Activated CD4-positive, alpha-beta T cell treated with anti-CD3 and anti-CD28 coated beads for 48 hours (primary cell): ENCODE measurements at regions not wholly inside any gene's neighbourhood (a gene's known extent, or its start where the extent isn't known, plus 50 kb on each side); places are given as distances from the start of the nearest gene placed in this dataset.
"Not testable (repeated sequence)": the region's sequence is repeated elsewhere in the genome, so short reads cannot be mapped to it uniquely, and the experiment has no call there.

Experiments used
- DNase-seq: peaks from one replicate; pipeline ENCODE4 v3.0.0-alpha.2; 2020

DNA sequence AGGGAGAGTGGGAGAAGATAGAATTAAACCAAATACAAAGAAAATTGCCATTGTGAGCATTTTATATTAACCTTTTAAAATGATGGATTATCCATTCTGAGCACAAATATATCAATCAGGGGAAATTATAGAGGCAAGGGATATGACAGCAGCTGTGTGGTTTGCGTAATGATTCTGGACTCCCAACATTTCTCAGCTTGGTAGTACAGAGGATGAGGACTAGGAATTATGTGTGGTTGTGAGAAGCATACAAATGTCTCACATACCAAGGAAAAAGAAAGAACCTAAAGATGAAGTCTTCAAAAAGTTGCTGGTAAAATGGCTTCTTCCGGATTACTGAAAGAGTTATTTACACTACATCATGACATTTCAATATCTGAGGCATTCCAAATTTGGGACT, 674.6 kb upstream of the NR3C2 start:
- no peak for DNase-seq

- no peak for DNase-seq
Measured at GRCh38 chr4:149113804-149114430, 671.7 kb upstream of the NR3C2 start.

GRCh38 chr4:149112109-149112508, 669.9 kb upstream of the NR3C2 start:
- DNase-seq = no peak

DNA sequence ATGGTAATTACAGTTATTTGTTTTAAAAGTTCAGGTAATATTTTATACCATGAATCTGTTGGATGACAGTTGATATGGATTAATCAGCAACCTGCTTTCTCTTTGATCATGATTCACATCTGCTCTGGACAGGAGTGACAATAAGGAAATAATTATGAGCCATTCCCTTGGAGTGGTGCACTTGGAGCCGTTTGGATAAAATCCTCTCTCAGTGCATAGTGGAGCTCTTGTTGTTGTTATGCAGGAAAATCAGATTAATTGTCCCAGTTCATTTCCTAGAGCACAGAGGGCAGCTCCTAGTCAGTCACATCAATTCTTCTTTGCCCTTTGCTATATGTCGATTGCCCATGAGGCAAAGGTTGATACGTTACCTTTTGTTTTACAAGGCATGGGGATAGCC, 668.3 kb upstream of the NR3C2 start:
- no peak for DNase-seq

DNA sequence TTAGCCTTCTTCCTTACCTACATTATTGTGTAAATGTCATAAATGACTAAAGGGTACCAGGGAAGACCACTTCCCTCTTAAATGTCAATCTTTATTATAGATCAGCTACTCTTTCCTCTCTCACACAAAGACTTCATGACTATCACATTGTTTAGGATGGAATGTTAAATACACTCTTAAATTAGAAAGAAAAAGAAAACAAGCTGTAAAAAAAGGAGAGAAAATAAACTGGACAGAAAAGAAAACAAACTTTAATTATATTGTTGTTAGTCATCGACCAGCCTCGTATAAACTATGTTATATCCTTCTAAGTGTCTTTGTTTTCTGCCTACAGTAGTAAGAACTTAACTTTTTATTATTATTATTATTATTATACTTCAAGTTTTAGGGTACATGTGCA, 666.4 kb upstream of the NR3C2 start:
- no peak for DNase-seq

DNA sequence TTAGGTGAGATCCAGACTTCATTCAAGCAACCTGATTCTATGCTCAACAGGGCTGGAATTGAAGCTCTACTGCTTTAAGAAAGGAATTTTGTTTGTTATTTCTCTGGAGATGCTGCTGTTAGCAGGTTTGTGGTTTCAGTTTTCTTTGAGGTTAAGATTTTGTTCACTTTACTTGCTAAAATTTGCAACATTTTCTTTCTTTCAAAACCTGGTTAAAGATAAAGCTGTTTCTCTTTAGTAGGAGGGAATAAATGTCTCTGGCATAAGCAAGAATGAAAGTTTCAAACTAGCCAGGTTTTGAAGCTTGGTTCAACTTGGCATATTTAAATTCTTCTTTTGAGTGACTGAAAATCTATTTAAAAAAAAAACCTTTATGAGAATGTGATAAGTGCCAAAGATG, 660.6 kb upstream of the NR3C2 start:
- DNase-seq = no peak

DNA sequence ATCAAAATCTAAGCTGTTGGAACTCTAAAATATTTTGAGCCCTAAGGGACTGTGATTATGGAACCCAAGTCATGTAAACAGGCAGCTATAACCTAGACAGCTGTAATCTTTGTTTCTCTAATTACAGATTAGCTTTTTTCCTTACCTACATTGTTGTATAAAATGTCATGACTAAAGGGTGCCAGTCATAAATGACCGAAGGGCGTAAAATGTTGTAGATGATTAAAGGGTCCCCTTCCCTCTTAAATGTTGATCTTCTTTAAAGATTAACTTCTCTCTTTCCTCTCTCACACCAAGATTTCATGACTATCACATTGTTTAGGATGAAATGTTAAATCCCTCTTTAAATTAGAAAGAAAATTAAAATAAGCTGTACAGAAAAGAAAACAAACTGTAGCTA, 659.4 kb upstream of the NR3C2 start:
- no peak for DNase-seq

- DNase-seq = no peak
Measured at GRCh38 chr4:149095811-149096210, 653.6 kb upstream of the NR3C2 start.

- no peak for DNase-seq
Measured at GRCh38 chr4:149095001-149095400, 652.8 kb upstream of the NR3C2 start.

DNA sequence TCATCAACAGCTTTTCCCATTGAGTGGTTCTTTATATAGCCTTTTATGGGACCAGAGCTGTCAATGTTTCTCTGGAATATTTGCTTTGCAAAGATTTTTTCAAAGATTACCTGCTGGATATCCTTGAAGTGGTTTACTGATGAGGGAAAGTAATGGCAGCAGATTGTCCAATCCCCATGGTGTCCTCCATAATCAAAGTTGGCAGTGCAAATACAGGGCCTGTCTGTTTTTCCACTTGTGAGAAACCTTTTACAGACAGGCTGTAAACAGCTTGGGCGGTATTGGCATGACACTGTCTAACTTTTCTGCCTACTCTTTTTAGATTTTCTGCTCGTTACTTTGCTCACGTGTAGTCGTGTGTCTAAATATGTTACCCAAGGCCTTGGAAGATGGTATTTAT, 641.9 kb upstream of the NR3C2 start:
- DNase-seq = no peak

DNA sequence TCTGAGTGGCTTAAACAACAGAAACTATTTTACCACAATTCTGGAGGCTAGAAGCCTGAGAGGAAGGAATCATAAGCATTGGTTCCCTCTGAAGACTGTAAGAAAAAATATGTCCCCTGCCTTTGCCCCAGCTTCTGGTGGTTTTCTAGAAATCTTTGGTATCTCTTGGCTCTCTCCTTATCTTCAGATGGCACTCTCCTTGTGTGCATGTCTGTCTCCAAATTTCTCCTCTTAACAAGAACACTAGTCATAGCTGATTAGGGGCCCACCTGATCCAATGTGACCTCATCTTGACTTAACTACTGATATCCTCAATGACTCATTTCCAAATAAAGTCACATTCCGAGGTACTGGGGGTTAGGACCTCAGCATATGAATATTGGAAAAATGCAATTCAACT, 635.0 kb upstream of the NR3C2 start:
- no peak for DNase-seq

GRCh38 chr4:149076401-149076800, 634.2 kb upstream of the NR3C2 start:
- DNase-seq = no peak

DNA sequence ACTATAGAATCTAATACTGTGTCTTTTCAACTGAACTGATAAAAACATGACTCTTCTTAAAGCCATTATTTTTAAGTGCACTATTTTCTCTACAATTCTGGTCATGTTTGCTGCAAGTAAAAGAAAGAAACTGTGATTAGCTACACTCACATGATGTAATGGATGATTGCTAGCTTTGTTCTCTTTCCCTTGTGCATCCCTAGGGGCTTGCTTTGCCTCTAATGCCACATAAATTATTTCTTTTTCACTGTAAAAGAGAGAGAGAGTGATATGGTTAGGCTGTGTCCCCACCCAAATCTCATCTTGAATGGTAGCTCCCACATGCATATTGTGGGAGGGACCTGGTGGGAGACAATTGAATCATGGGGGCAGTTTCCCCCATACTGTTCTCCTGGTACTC, 630.2 kb upstream of the NR3C2 start:
- no peak for DNase-seq

GRCh38 chr4:149065753-149066152, 623.5 kb upstream of the NR3C2 start:
- no peak for DNase-seq

GRCh38 chr4:149062997-149063396, 620.8 kb upstream of the NR3C2 start:
- DNase-seq = no peak

DNA sequence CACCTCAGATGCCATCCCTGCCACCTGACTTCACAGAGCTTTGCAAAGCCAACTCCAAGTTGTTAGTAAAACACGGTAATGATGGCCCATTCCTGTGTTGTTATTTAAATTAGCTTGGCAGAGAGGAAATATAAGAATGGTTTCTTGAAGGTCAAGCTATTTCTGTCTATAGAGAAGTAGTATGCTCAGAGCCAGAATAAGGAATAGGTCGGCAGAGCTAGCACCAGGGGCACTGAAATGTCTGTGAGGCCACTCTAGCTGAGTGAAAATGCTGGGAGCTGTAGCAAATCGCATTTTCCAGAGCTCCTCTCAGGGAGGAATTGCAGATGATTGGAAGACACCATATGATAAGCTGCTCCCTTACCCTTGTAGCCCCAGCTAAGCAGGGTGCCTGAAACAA, 615.4 kb upstream of the NR3C2 start:
- no peak for DNase-seq

GRCh38 chr4:149056615-149057014, 614.4 kb upstream of the NR3C2 start:
- no peak for DNase-seq

DNA sequence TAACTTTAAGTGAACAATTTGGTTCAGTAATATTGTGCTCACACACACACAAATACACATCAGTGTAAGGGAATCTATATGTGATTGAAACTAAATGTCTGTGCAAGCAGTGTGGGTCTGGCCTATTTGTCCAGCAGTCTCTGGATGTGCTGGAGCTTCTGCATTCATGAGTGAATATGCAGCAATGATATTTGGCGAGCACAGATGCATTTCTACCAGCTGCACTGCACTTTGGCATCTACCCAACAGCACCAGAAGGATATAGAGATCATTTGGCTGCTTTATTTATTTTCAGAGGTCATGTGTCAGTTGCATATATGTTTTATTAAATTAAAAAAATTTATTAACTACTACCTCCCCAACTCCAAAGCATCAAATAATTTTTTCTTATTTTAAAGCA, 613.4 kb upstream of the NR3C2 start:
- no peak for DNase-seq

GRCh38 chr4:149050840-149051239, 608.6 kb upstream of the NR3C2 start:
- no peak for DNase-seq

DNA sequence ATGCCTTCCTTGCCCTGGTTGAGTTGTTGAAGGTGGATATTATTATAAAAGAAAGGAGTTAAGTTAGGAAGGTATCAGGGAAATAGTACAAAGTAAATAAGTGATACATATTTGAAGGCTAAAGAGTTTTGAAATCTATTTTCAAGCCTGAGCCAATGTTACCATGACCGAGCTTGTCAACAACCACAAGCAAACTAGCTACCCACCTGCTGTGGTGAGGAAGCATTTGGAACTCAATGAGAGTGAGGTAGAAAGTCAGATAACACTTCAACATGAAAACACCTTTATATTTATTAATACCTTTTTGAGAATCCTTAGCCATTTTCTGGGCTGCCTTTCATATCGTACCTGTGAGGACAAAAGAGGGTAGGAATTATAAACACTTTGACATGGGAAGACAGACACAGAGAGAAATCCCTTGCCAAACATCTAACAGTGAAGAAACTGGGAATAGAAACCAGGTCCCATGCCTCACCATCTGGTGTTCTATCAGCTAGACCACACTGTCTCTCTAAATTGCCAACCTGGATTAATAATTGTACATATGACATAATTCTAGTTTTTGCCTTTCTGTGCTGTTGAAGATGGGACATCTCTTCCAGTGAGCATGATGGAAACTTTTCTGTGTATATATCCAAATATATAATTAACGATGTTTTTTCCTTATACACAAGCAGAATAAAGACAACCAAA, 606.4 kb upstream of the NR3C2 start:
- no peak for DNase-seq

- DNase-seq = no peak
Measured at GRCh38 chr4:149047368-149047767, 605.2 kb upstream of the NR3C2 start.

DNA sequence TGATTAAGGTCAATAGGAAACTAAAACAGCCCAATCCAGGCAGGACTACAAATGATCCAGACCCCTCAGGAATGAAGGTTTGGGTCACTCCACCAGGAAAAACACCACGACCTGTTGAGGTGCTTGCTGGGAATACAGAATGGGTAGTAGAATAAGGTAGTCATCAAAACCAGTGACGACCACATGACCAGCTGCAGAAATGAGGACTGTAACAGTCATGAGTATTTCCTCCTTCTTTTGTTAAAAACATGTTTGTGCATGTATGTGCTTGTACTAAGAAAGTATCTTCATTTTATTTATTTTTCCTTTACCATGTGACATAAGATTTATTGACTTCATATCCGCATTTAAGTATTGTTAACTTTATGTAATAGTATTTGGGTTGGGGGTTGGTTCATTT, 603.5 kb upstream of the NR3C2 start:
- no peak for DNase-seq

- not testable (repeated sequence) for DNase-seq
Measured at GRCh38 chr4:149039786-149040185, 597.6 kb upstream of the NR3C2 start.

DNA sequence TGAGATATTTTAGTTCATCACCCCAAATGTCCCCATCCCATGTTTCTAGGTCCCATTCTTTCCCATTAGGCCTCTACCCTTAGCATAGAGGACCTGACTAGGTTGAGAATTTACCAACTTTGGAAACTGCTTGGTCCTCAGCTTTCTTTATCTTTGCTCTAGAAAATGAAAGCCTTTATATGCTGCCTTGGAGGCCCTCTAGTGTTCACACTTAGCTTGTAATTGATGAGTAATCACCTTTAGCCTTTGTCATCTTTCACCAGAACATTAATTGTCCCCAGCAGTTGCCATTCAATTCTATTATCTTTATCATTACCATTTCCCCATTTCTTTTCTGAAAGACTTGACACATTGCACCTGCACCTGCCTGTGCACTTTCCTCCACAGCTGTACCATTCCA, 589.2 kb upstream of the NR3C2 start:
- no peak for DNase-seq

GRCh38 chr4:149029056-149029651, 586.9 kb upstream of the NR3C2 start:
- no peak for DNase-seq
